CD4-positive, alpha-beta T cell treated with Interleukin-10 for 1 hour (primary cell): ENCODE measurements at regions not wholly inside any gene's neighbourhood (a gene's known extent, or its start where the extent isn't known, plus 50 kb on each side); places are given as distances from the start of the nearest gene placed in this dataset.
"Not testable (repeated sequence)": the region's sequence is repeated elsewhere in the genome, so short reads cannot be mapped to it uniquely, and the experiment has no call there.

Experiments used
- DNase-seq: peaks from one replicate; pipeline ENCODE4 v3.0.0-alpha.2; 2020

- DNase-seq: no peak
These were observed 448.0 kb downstream of the COL12A1 start for GRCh38 chr6:74757813-74758212.

- no peak for DNase-seq
These were observed 448.9 kb downstream of the COL12A1 start for GRCh38 chr6:74756923-74757322.

GRCh38 chr6:74755778-74756177 lies 450.1 kb downstream of the COL12A1 start:
- DNase-seq: no peak

GRCh38 chr6:74755196-74755595 lies 450.7 kb downstream of the COL12A1 start:
- no peak for DNase-seq

GRCh38 chr6:74753883-74754600 lies 451.8 kb downstream of the COL12A1 start:
- DNase-seq: no peak

- no peak for DNase-seq
These were observed 453.6 kb downstream of the COL12A1 start for GRCh38 chr6:74752303-74752702.

GRCh38 chr6:74750826-74751225 lies 455.0 kb downstream of the COL12A1 start:
- DNase-seq: no peak

GRCh38 chr6:74749211-74750147 lies 456.4 kb downstream of the COL12A1 start:
- no peak for DNase-seq

GRCh38 chr6:74745670-74746069 lies 460.2 kb downstream of the COL12A1 start:
- no peak for DNase-seq

- DNase-seq: no peak
These were observed 462.9 kb downstream of the COL12A1 start for GRCh38 chr6:74742793-74743508.

GRCh38 chr6:74741646-74742045 lies 464.2 kb downstream of the COL12A1 start:
- DNase-seq: no peak

- DNase-seq: no peak
These were observed 470.5 kb downstream of the COL12A1 start for GRCh38 chr6:74735304-74735703.

GRCh38 chr6:74734901-74735300 lies 471.0 kb downstream of the COL12A1 start:
- no peak for DNase-seq

GRCh38 chr6:74733830-74734620 lies 471.8 kb downstream of the COL12A1 start:
- DNase-seq: no peak

GRCh38 chr6:74731931-74732330 lies 473.9 kb downstream of the COL12A1 start:
- no peak for DNase-seq

- DNase-seq: no peak
These were observed 474.6 kb downstream of the COL12A1 start for GRCh38 chr6:74731204-74731603.

- DNase-seq: no peak
These were observed 484.9 kb downstream of the COL12A1 start for GRCh38 chr6:74720923-74721322.

GRCh38 chr6:74717591-74717990 lies 488.3 kb downstream of the COL12A1 start:
- DNase-seq: no peak

GRCh38 chr6:74715355-74716085 lies 490.3 kb downstream of the COL12A1 start:
- no peak for DNase-seq

- no peak for DNase-seq
These were observed 491.9 kb downstream of the COL12A1 start for GRCh38 chr6:74713941-74714340.

- DNase-seq: no peak
These were observed 500.4 kb downstream of the COL12A1 start for GRCh38 chr6:74705451-74705850.

- not testable (repeated sequence) for DNase-seq
These were observed 501.3 kb downstream of the COL12A1 start for GRCh38 chr6:74704540-74704939.
